ENCODE measurements at regions not wholly inside any gene's neighbourhood (a gene's known extent, or its start where the extent isn't known, plus 50 kb on each side); places are given as distances from the start of the nearest gene placed in this dataset.

GRCh38 chr2:66919286-66919685 lies 477.8 kb upstream of the ETAA1 start:
- 58 to 63% methylated on average over 1 of the region's 1 CpG for WGBS, 2 donors
- Histone ChIP-seq H3K27ac (no peak overlapping the region), H3K9me3 (no peaks in the 10 kb centered on the region), H3K4me1 (no peaks in the 10 kb centered on the region), H3K4me3 (no peak overlapping the region), H3K27me3 (no peaks in the 10 kb centered on the region), H3K36me3 (no peaks in the 10 kb centered on the region)
- no peak for DNase-seq
- TF ChIP-seq POLR2A (IDR thresholded peaks at IDR 0.05) (no peak), CTCF (IDR thresholded peaks at IDR 0.05) (no peak)
- intact Hi-C loops (cut with DNase I), result no loop called here

- 82 to 93% methylated on average over 2 of the region's 2 CpGs for WGBS, 2 donors
- DNase-seq, result no peak
- no peaks in the 10 kb centered on the region for H3K27me3 ChIP-seq
- no peaks in the 10 kb centered on the region for H3K36me3 ChIP-seq
- H3K9me3 ChIP-seq, result no peaks in the 10 kb centered on the region
- H3K4me3 ChIP-seq, result no peak overlapping the region
- TF ChIP-seq POLR2A (IDR thresholded peaks at IDR 0.05) (no peak), CTCF (IDR thresholded peaks at IDR 0.05) (no peak)
- H3K4me1 ChIP-seq, result no peaks in the 10 kb centered on the region
- H3K27ac ChIP-seq, result no peak overlapping the region
- intact Hi-C loops (cut with DNase I), result no loop called here
Measured at GRCh38 chr2:66920415-66920814, 476.7 kb upstream of the ETAA1 start.

GRCh38 chr2:66925128-66925527 lies 472.0 kb upstream of the ETAA1 start:
- H3K4me3 ChIP-seq, result no peak overlapping the region

GRCh38 chr2:66926594-66927112 lies 470.5 kb upstream of the ETAA1 start:
- H3K4me3 ChIP-seq, result no peak overlapping the region
- H3K9me3 ChIP-seq, result no peaks in the 10 kb centered on the region
- no peak overlapping the region for H3K27ac ChIP-seq
- 87 to 90% methylated on average over 6 of the region's 6 CpGs for WGBS, 2 donors
- intact Hi-C loops (cut with DNase I), result no loop called here
- H3K4me1 ChIP-seq, result peaks cover 0 to 16% (median 6%) of the 10 kb centered on the region in 3 donors
- no peaks in the 10 kb centered on the region for H3K27me3 ChIP-seq
- TF ChIP-seq POLR2A (IDR thresholded peaks at IDR 0.05) (no peak), CTCF (IDR thresholded peaks at IDR 0.05) (no peak)
- no peak for DNase-seq
- H3K36me3 ChIP-seq, result no peaks in the 10 kb centered on the region

More at GRCh38 chr2:66925128-66925527, 472.0 kb upstream of the ETAA1 start:
- intact Hi-C loops (cut with DNase I), result no loop called here
- no peak for DNase-seq
- no peaks in the 10 kb centered on the region for H3K9me3 ChIP-seq
- peaks cover 0 to 9% (median 1%) of the 10 kb centered on the region in 3 donors for H3K4me1 ChIP-seq
- H3K36me3 ChIP-seq, result no peaks in the 10 kb centered on the region
- 81 to 90% methylated on average over 1 of the region's 1 CpG for WGBS, 2 donors
- no peak overlapping the region for H3K27ac ChIP-seq
- no peaks in the 10 kb centered on the region for H3K27me3 ChIP-seq
- no peak for TF ChIP-seq POLR2A (IDR thresholded peaks at IDR 0.05)
- TF ChIP-seq CTCF (IDR thresholded peaks at IDR 0.05), result no peak

GRCh38 chr2:66929632-66930338 lies 467.3 kb upstream of the ETAA1 start:
- H3K36me3 ChIP-seq, result no peaks in the 10 kb centered on the region
- peak overlapping the region in 1 of 4 donors; percentile 4 for H3K27ac ChIP-seq
- peak overlapping the region in 1 of 4 donors; percentile 23 for H3K4me3 ChIP-seq
- no peaks in the 10 kb centered on the region for H3K9me3 ChIP-seq
- H3K27me3 ChIP-seq, result no peaks in the 10 kb centered on the region
- 21 to 27% methylated on average over 7 to 8 of the region's 8 CpGs for WGBS, 2 donors
- no peak for DNase-seq
- TF ChIP-seq POLR2A (IDR thresholded peaks at IDR 0.05) (no peak), CTCF (IDR thresholded peaks at IDR 0.05) (no peak)
- intact Hi-C loops (cut with DNase I), result no loop called here
- H3K4me1 ChIP-seq, result peaks cover 0 to 16% (median 6%) of the 10 kb centered on the region in 3 donors

All from esophagus squamous epithelium (tissue), 5 donors.